COLO829 (cell line): ENCODE measurements at regions not wholly inside any gene's neighbourhood (a gene's known extent, or its start where the extent isn't known, plus 50 kb on each side); places are given as distances from the start of the nearest gene placed in this dataset.
A peak's percentile ranks its signal among the peaks of the same experiment; 100 is the strongest.

ENCODE experiments used
- DNase-seq: peaks from one replicate; pipeline ENCODE4 v3.0.0; 2012; ENCODE audit warnings: low spot score

DNA sequence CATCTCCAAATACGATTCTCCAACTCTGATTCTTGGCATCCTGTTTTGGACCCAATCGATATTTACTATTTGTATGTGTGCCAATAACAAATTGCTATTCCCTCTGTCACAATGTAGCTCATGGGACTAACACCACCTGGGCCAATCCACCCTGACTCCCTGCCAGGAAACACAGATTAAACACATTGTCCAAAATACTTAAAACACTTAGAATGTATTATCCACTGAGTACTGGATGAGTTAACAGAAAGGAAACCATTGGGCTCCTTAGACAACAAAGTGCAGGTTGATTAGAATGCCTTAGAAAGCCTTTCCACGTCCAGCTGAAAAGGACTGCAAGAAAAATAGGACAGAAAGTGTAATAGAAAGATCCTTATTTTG is 79.4 kb upstream of the ARHGAP28 start:
- no peak for DNase-seq

DNA sequence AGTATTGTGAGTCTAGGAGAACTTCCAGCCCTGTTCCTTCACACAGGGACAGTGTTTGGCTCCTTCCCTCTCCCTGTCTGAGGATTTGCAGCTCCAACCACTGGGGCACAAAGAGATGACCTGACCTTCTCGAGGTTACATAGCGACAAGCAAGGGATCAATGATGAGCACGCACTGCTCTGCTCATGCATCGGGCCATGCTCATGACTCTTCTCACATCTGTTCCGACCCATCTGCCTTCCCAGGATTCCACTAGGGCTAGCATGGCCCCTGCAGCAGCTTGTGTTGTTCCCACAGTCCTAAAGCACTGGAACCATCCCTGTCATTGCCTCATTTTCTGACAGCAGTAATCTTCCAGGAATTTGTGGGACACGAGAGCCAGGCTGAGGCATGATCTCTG is 78.8 kb upstream of the ARHGAP28 start:
- DNase-seq, result no peak

DNA sequence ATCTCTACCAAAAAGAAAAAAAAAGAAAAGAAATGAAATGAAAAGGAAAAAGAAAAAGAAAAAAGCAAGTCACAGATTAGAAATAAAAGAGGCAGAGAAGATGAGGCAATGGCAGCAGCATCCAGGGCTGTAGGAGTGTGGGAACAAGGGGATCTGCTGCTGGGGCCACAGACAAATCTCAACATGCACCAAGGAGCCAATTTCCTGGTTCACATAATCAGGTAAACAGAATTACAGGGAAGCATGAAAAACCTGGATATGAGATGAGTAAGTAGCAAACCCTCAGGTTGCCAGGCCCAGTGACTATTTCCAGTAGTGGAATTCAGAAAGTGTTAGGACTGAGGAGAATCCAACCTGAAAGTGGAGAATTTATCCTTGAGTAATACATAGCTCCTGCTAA is 77.4 kb upstream of the ARHGAP28 start:
- DNase-seq, result no peak

DNA sequence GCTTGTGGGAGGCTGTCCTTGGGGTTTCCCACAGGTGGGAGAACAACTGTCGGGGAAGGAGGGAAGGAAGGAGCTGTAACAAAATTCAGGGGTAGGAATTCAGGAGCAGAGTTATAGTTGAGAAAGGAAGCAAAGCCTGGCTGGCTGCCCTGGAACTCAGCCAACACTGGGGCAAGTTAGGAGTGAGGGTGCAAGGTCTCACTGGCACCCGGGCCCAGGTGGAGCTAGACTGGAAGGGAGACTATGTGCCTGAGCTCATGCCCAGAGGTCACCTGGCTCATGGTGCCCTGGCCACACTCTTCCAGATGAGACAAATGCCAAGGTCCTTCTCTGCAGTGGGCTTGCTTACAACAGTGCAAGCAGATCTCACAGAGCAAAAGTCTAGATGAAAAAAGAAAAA is 75.6 kb upstream of the ARHGAP28 start:
- DNase-seq, result no peak

DNA sequence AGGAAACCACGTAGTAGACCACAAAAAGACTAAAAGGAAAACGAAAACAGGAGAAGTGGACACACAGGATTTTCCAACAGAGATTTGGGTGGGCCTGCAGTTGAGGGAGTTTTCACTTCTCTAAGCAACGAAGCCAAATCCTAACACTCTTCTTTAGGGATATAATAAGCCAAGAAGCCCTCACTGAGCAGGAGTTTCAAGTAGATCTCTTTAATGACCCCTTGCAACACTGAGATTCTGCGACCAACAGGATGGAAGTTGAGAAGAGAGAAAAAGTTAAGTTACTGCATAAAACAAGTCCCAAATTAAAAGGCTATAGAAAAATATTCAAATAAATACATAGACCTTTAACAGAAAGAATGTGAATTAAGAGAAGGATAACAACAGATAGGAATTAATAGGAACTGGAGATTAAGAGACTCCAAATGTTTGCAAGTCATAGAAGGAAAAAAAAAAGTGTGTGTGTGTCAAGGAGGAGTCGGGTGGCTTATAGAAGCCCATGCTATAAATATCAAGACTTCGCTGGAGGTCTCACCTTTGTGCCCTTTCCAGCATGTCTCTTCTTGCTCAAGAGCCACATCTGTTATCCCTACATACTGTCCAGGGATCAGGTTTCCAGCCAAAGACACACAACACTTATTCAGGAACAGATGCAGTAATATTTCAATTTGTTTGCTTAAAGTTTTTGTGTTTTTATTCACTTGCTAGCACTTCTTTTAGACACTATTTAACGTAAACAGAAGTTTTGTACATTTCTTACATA is 69.4 kb upstream of the ARHGAP28 start:
- no peak for DNase-seq

DNA sequence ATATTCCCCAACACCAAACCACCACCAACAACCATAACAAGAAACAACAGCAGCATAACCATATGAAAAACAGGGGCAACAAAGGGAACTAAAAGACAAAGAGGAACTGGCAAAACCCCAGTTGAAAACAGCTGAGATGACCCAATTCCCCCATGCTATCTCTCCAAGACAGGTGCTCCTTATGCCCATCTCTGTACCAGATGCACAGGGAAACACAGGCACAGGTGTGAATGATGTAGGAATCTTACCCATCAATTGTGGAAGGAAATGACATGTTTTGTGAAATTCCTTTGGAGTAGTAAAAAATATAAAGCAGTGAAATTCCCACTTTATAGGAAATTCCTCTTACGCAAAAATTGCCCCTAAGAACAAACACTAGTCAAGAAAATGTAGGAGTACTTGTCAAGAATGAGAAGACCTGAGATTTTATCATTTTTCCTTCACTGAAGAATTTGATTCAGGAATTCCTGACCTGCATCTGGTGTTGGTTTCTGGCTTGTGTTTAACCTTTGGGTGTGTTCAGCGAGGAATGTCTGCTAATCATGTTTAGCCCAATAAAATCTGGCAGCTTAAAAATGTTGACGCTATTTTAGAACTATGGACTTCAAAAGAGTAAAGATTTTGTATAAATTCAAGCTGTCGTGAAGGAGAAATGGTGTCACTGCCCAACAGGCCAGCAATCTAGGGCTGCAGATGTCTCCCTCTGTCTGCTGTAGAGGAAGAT is 67.7 kb upstream of the ARHGAP28 start:
- no peak for DNase-seq

DNA sequence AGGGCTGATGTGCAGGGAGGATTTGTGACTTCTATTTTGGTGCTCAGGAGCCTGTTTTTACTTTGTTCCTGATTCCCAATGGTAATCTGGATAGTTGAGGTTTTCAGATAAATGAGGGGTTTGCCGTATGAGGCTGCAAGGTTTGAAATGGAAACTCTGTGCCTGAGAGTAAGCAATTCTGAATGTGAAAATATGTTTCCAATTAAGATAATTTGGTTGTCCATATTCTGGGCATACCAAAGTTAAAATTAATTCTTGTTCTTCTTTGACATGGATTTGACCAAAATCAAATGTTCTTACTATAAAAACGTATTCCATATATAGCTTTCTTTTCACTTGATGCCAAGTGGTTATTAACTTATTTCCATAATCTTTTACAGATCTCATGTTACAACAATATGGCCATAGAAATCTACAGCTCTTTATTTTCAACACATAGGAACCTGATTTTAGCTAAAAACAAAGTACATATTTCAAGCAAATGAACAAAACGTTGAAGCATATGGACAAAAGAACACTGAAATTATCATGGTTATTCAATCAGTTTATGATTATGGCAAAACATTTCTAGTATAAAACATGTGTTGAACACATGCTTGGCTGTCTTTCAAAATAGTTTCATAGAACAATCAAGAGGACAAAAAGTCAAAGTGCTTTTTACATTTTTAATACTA is 63.4 kb upstream of the ARHGAP28 start:
- DNase-seq, result no peak

DNA sequence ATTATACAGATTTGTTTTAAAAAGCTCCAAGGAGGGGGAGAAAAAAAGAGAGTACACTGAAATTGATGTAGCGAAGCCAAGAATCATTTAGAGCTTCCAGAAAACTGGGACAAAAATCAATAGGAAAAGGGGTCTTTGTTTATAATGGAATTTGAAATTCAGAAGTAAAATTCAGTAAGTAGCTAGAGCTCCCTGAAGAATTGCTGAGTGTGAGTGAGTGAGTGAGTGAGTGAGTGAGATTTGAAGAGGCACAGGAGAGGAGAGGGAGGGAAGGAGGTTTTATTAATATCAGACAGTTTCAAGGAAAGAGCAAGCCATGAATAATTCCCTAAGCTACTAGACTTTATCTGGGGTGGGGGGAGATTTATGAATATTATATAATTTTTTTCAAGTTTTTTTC is 60.7 kb upstream of the ARHGAP28 start:
- no peak for DNase-seq

DNA sequence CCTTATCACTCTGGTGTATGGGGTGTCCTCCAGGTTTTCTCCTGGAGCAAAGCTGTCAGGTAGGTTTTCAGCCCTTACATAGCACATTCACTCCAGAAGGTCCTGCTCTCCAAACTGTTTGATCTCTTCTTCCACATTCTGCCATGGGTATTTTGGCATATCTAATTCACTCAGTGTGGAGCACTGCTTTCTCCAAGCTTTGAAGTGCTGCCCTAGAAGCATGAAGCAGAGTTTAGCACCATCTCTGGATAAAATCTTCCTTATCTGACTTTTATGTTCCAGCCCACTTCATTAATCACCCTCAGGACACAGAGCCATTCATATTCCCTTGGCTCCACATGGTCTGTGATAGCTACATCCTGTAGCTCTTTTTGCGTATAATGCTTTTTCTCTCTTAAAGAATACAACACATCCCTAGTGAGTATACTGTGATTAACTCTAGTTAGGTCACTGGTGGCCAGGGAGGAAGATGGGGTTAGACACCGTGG is 56.7 kb upstream of the ARHGAP28 start:
- peak; percentile 46 for DNase-seq

DNA sequence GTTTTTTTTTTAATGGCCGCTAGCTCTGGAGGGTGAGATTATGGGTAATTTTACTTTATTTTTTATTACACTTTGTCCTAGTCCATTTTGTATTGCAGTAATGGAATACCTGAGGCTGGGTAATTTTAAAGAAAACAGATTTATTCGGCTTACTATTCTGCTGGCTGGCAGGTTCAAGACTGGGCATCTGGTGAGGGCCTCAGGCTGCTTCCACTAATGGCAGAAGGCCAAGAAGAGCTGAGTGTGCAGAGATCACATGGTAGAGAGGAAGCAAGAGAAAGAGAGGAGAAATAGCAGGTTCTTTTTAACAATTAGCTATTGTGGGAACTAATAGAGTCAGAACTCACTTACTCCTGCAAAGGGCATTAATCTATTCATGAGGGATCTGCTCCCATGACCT is 52.4 kb upstream of the ARHGAP28 start:
- DNase-seq, result no peak

DNA sequence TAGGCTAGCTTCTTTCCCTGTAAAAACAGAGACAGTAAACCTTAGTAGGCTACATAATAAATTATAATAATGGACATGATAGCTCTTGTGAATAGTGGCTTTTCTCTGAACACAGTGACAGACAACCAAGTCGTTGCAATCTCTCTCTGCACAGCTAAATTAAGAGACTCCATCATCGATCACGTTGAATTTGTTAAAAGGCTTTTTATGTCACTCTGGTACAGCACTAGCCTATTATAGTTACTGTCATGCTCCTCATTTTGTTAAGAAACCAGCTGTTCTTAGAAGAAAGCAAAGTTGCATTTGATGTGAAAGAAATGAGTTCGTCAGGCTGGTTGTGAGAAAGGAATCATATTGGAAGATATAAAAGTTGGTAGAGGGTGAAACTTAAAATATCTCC is 50.3 kb upstream of the ARHGAP28 start:
- no peak for DNase-seq
